IPS DF 6.9 (cell line): ENCODE measurements at regions not wholly inside any gene's neighbourhood (a gene's known extent, or its start where the extent isn't known, plus 50 kb on each side); places are given as distances from the start of the nearest gene placed in this dataset.
"Not testable (repeated sequence)": the region's sequence is repeated elsewhere in the genome, so short reads cannot be mapped to it uniquely, and the experiment has no call there.

Experiments used
- DNase-seq: peaks from one replicate; pipeline ENCODE4 v3.0.0-alpha.2; 2013; ENCODE audit warnings: low read depth, low spot score
- H3K27ac ChIP-seq: one replicate; pipeline ENCODE4 v1.5.1; 2013; ENCODE audit warnings: low read length, control low read depth
- H3K27me3 ChIP-seq: 2 replicates; pipeline ENCODE4 v1.6.1; 2013; ENCODE audit warnings: mild to moderate bottlenecking, low read length; ENCODE audit not compliant: control insufficient read depth, insufficient read depth
- H3K36me3 ChIP-seq: 2 replicates; pipeline ENCODE4 v1.6.1; 2013; ENCODE audit warnings: low read length; ENCODE audit not compliant: control insufficient read depth, insufficient read depth
- H3K4me1 ChIP-seq: 2 replicates; pipeline ENCODE4 v1.6.1; 2013; ENCODE audit warnings: low read length; ENCODE audit not compliant: control insufficient read depth, insufficient read depth
- H3K4me3 ChIP-seq: 2 replicates; pipeline ENCODE4 v1.5.1; 2013; ENCODE audit warnings: mild to moderate bottlenecking, low read length
- H3K9me3 ChIP-seq: 2 replicates; pipeline ENCODE4 v1.6.1; 2013; ENCODE audit warnings: low read length, inconsistent platforms; ENCODE audit not compliant: control insufficient read depth, insufficient read depth
- WGBS: extraction: QIAGEN DNeasy Blood & Tissue Kit; methylation state at CpG from one replicate; pipeline ENCODE4 v1.1.7; 2013; ENCODE audit warnings: mixed read lengths, missing lambda C conversion rate; ENCODE audit not compliant: insufficient read length, insufficient coverage; 5-methylcytosine and 5-hydroxymethylcytosine counted together

GRCh38 chr17:22044706-22045246 lies 352.5 kb downstream of the KCNJ18 start:
- not testable (repeated sequence) for DNase-seq, H3K4me3 ChIP-seq, H3K27me3 ChIP-seq, H3K36me3 ChIP-seq, H3K4me1 ChIP-seq, H3K9me3 ChIP-seq, H3K27ac ChIP-seq
- no CpG with 5 or more reads among the region's 32 CpGs for WGBS

- DNase-seq, H3K4me3 ChIP-seq, H3K9me3 ChIP-seq, H3K36me3 ChIP-seq, H3K27ac ChIP-seq, H3K4me1 ChIP-seq, H3K27me3 ChIP-seq: not testable (repeated sequence)
- WGBS = no CpG with 5 or more reads among the region's 6 CpGs
Measured at GRCh38 chr17:22047521-22047920, 355.2 kb downstream of the KCNJ18 start.

DNA sequence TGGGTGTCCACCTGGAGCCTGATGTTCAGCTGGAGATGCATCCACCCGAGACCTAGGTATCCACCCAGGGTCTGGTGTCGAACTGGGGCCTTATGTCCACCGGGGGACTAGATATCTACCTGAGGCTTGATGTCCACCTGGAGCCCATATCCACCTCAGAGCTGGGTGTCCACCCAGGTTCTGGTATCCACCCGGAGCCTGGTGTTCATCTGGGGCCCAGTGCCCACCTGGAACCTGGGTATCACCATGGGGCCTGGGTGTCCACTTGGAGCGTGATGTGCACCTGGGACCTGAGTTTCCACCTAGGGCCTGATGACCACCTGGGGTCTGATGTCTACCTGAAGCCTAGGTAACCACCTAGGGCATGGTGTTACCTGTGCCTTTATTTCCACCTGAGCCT lies 355.9 kb downstream of the KCNJ18 start:
- not testable (repeated sequence) for H3K9me3 ChIP-seq, H3K27me3 ChIP-seq, DNase-seq, H3K4me1 ChIP-seq, H3K27ac ChIP-seq, H3K4me3 ChIP-seq, H3K36me3 ChIP-seq
- no CpG with 5 or more reads among the region's 5 CpGs for WGBS

DNA sequence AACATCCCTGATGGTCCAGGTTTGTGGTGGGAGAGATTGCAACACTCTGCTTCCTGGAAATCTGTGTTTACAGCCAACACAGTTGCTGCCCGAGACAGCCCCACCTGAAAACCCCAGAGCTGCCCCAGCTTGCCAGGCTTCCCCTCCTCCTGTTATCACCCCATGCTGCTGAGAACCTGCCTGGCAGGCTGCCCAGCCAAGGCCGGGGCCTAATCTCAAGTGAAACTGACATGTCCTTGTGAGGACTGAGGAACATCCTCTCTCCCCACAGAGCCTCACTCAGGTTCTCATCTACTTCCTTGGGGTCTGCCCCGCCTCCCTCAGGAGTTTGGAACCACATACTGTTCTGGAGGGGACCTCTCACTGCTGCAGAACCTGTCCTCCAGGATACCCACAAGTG lies 358.4 kb downstream of the KCNJ18 start:
- no CpG with 5 or more reads among the region's 3 CpGs for WGBS
- H3K27ac ChIP-seq = not testable (repeated sequence)

DNA sequence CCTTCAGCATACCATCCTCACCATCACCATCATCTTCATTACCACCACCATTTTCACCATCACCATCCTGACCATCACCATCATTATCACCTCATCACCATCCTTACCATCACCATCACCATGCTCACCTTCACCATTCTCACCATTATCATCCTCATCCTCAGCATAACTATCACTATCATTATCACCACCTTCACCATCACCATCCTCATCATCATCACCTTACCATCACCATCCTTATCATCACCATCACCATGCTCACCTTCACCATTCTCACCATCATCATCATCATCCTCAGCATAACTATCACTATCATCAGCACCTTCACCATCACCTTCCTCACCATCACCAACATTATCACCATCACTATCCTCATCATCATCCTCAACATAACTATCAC lies 360.4 kb downstream of the KCNJ18 start:
- not testable (repeated sequence) for H3K36me3 ChIP-seq, DNase-seq, H3K4me3 ChIP-seq, H3K27me3 ChIP-seq, H3K27ac ChIP-seq, H3K4me1 ChIP-seq, H3K9me3 ChIP-seq

More for the DNA sequence above, 358.4 kb downstream of the KCNJ18 start:
- DNase-seq, H3K27me3 ChIP-seq, H3K36me3 ChIP-seq, H3K4me1 ChIP-seq, H3K4me3 ChIP-seq, H3K9me3 ChIP-seq: not testable (repeated sequence)

DNA sequence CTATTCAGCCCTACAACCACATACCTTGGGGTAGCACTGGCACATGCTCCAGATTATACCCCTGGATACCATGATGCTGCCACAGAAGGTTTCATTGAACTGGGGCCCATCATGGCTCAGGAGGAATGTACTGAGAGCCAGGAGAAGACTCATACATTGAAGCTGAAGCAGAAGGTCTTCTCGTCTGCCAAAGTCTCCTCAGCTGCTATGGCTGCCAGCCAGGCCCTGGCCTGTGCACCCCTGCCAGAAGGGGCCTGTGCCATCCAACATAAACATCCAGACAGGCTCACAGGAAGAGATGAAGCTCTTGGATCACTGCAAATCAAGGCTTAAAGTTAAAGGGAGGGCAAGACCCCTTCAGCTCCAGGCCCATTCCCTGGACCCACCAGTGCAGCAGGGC lies 364.2 kb downstream of the KCNJ18 start:
- not testable (repeated sequence) for DNase-seq, H3K36me3 ChIP-seq, H3K27me3 ChIP-seq, H3K9me3 ChIP-seq, H3K4me1 ChIP-seq, H3K4me3 ChIP-seq, H3K27ac ChIP-seq
- no CpG with 5 or more reads among the region's 1 CpG for WGBS

DNA sequence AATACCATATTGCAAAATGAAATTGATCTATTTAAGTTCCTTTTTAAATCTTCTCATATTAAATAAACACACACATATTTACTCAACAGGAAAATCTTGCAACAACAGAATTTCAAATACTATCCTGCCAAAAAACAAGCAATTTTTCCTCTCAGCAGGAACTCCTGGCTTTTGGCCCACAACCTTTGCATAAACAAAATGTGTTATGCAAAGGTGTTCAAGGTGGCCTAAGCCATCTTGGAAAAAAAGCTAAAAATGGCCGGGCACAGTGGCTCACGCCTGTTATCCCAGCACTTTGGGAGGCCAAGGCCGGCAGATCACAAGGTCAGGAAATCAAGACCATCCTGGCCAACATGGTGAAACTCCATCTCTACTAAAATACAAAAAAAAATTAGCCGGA lies 383.6 kb downstream of the KCNJ18 start:
- H3K4me3 ChIP-seq, H3K27me3 ChIP-seq, H3K9me3 ChIP-seq, H3K27ac ChIP-seq, DNase-seq, H3K36me3 ChIP-seq, H3K4me1 ChIP-seq: not testable (repeated sequence)
- WGBS = no CpG with 5 or more reads among the region's 4 CpGs

- H3K4me3 ChIP-seq, DNase-seq, H3K36me3 ChIP-seq, H3K27me3 ChIP-seq, H3K4me1 ChIP-seq, H3K27ac ChIP-seq, H3K9me3 ChIP-seq: not testable (repeated sequence)
- no CpG with 5 or more reads among the region's 12 CpGs for WGBS
Measured at GRCh38 chr17:22088589-22088988, 396.3 kb downstream of the KCNJ18 start.

GRCh38 chr17:22090263-22090935 lies 398.1 kb downstream of the KCNJ18 start:
- WGBS = no CpG with 5 or more reads among the region's 25 CpGs
- Histone ChIP-seq H3K36me3 (no peaks in the 10 kb centered on the region), H3K4me1 (no peaks in the 10 kb centered on the region), H3K4me3 (no peak overlapping the region), H3K9me3 (no peaks in the 10 kb centered on the region), H3K27me3 (no peaks in the 10 kb centered on the region), H3K27ac (no peak overlapping the region)
- DNase-seq = no peak

DNA sequence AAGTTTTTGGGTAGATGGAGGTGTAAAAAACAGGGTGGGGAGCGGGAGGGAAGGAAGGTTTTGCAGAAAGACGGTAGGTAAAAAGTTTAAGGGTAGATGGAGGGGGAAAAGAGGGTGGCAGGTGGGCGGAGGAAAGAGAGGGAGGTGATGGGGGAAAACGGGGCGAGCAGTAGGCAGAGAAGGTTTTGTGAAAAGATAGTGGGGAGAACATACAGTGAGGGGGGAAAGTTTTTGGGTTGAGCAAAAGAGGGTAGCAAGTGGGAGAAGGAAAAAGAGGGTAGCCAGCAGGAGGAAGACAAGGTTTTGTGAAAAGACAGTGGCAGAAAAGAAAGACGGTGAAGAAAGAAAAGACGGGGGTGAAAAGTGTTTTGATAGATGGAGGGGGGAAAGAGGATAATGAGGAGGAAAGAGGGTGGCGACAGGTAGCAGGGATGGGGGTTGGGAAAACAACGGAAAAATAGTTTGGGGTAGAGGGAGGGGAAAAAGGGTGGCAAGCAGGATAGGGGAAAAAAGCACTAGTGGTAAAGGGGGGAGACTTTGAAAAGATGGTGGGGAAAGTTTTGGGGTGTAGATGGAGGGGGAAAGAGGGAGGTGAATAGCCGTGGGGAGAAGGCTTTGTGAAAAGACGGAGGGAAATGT lies 398.8 kb downstream of the KCNJ18 start:
- H3K27me3 ChIP-seq, DNase-seq, H3K36me3 ChIP-seq, H3K4me1 ChIP-seq, H3K27ac ChIP-seq, H3K9me3 ChIP-seq: not testable (repeated sequence)
- WGBS = 99% methylated on average over 6 of the region's 11 CpGs
- H3K4me3 ChIP-seq = peak overlapping the region; percentile 36; the same call in 1 of the 2 replicates

DNA sequence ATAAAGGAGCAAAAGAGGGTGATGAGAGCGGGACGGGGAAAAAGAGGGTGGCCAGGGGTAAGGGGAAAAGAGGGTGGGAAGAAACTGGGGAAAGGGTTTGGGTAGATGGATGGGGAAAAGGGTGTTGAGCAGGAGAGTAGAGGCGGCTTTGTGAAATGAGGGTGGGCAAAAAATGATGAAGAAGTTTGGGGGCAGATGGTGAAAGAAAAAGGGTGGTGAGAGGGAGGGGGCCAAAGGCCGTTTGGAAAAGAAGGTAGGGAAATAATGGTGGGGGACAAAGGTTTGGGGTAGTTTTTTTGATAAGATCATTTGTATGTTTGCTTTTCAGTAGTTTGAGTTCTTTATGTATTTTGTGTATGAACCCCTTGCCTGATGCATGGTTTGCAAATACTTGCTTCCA lies 399.5 kb downstream of the KCNJ18 start:
- no CpG with 5 or more reads among the region's 4 CpGs for WGBS
- H3K27ac ChIP-seq, H3K4me1 ChIP-seq, H3K27me3 ChIP-seq, DNase-seq, H3K36me3 ChIP-seq, H3K9me3 ChIP-seq, H3K4me3 ChIP-seq: not testable (repeated sequence)
